NCI-H146 treated with DMSO at 0.1 percent for 48 hours (cell line): ENCODE measurements at regions not wholly inside any gene's neighbourhood (a gene's known extent, or its start where the extent isn't known, plus 50 kb on each side); places are given as distances from the start of the nearest gene placed in this dataset.

Source experiments
- DNase-seq: peaks from one replicate; lab custom pipeline; 2025; ENCODE audit not compliant: unreplicated experiment; lab: John Stamatoyannopoulos, UW

DNA sequence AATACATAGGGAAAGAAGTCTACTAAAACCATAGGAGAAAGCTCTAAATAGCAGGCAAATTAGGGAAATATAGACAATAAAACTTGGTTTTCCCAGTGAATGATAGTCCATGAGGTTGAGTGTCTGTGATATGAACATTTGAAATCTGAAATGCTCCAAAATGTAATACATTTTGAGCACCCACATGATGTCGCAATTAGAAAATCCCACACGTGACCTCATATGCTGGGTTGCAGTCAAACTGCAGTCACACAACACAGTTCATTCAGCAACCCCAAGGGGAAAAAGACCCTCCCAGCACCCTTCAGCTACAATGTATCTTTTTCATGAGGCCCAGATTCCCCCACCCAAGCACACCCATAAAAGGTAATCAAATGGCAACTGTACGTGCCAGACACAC, 155.6 kb downstream of the BTC start:
- no peak for DNase-seq

GRCh38 chr4:74640111-74640903, 154.0 kb downstream of the BTC start:
- DNase-seq = no peak

DNA sequence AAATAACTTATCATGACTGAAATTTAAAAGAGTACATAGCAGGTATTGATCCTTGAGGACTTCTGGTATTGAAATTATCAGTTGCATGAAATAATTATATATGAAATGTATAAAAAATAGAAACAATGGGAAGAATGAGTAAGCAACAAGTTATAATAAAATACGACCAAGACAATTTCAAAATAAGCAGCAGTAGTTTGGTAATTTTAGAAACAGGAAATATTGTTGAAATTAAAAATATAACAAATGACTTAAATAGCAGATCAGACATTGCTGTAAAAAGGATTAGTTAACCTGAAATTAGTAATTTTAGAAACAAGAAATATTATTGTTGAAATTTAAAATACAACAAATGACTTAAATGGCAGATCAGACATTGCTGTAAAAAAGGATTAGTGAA, 152.3 kb downstream of the BTC start:
- no peak for DNase-seq

- no peak for DNase-seq
Measured at GRCh38 chr4:74649193-74649592, 145.1 kb downstream of the BTC start.

DNA sequence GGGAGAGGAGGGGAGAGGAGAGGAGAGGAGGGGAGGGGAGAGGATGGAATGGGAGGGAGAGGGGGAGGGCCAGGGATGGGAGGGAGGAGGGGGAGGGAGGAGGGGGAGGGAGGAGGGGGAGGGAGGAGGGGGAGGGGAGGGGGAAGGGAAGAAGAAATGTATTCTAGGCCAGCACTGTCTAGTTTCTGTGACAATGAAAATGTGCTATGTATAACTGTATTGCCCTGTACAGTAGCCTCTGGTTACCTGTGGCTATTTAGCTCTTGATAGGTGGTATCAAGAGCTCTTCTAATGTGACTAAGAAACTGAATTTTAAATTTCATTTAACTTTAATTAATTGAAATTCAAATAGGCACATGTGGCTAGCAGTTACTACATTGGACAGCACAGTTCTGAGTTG, 143.1 kb downstream of the BTC start:
- no peak for DNase-seq

DNA sequence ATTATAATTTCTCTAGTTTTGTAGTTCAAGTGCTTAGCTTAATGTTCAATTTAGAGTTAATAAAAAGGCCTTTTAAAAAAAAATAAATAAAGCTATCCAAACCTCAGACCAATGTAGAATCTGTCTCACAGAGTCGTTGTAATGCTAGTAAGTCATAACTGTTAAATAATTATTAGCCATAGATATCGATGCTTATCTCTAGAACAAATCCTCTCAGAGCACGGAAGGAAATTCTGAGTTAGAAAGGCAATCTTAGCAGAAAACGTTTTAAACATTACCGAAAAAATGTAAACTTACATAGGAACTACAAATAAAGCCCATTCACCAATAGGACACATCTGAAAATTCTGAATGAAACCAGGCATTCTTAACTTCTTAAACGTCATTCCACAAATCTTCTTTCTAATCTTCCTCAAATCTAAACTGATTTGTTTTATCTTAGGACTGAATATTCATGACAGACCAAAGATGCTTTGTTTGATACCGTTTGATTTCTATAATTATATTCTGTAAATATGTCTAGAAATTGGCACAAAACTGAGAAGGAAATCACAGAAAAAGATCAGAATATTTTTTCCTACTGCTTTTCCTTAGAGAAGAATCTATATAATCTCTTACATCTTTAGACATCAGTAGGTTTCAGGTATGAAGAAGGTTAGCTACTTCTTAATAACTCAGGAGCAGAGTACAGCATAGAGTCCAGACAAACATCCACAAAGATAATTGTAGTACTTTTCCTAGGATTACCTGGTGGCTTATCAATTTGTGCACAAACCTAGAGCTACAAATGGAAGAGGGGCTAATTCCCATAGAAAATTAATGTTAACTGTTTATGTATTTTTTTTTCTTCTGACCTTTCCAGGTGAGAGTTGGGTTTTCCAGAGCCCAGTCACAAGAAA, 140.7 kb downstream of the BTC start:
- DNase-seq = no peak

DNA sequence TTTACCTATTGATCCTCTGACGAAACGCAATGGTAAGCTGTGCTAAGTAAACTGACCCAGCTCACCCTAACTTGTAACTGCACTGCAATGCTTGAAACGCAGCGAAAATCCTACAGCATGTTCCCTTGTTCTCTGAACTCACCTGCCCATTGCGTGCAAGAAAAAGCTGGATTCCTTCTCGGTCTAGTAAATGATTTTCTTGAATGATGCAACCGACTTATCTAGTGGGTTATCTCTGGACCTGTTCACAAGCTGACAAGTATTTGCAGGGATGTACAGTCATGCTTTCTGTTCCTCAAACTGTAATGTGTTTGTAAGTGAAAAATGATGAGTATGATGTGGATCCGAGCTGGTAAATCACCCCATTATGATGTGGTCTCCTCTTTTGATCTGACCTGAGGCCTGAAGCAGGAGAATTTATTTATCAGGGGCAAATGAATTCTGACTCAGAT, 140.1 kb downstream of the BTC start:
- DNase-seq = no peak

GRCh38 chr4:74656596-74656995, 137.7 kb downstream of the BTC start:
- no peak for DNase-seq

GRCh38 chr4:74658116-74658515, 136.2 kb downstream of the BTC start:
- no peak for DNase-seq

GRCh38 chr4:74659576-74660411, 134.5 kb downstream of the BTC start:
- no peak for DNase-seq

DNA sequence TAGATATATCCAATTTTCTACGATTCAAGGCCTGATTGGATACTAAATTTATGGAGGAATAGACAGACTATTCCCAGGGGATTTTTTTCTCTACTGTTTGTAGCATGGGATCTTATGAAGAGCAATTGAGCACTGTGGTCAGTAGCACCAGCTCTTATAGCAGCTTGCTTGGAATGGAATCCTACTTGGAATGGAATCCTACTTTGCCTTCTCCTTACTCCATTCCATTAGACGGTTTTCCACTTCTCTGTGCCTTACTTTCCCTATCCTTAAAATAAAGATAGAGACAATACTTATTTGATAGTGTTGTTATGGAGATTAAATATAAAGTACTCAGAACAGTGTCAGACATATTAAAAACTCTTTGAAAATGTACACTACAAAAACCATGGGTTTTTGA, 133.5 kb downstream of the BTC start:
- DNase-seq = no peak

DNA sequence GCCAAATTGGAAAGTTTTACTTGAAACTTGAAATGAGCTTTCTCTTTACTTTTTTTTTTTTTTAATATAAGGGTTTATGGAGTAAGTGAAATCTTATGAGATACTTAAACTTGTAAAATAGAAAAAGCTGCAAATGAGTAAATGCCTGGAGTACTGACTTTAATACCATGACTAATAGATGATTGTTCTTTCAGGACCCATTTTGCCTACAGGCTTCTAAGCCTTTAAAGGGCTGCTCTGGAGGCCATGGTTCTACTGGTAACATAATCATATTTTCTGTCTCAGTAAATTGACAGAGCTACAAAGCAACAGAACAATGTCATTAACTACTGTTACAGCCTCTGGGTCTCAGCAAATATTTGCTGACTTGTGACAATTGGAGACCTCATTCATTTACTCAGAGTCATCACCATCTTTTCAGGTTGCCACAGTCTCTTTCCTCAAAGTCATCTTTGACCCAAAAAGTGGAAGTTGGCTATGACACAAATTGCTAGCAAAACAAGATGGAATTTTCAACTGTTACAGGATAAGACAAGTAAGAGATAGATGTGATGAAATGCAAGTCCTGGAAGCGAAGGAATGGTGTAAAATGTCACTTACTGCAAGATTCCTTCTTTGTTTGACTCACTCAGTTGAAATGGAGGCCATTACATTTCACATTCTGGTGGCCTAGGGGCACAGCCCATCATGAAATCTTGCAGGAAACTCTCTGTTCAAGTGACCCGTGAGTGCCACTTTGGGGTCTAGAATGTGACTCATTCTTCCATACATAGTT, 132.7 kb downstream of the BTC start:
- no peak for DNase-seq

DNA sequence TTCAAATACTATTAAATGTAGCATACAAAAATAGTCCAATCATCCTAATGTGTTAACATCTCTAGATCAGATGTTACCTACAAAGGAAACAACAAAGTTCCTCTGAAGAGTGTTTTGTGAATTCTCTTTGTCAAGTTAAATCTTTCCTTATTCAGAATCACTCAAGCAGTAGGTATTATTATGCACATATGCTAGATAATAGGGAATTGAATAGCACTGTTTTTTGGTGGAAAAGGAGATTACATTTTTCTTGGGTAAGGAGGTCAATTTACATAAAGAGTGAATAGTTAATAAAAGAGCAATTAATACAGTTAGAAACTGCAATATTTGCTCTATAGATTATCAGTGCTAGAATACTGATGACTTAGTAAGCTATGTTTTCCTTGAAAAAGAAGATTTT, 130.7 kb downstream of the BTC start:
- DNase-seq = no peak

DNA sequence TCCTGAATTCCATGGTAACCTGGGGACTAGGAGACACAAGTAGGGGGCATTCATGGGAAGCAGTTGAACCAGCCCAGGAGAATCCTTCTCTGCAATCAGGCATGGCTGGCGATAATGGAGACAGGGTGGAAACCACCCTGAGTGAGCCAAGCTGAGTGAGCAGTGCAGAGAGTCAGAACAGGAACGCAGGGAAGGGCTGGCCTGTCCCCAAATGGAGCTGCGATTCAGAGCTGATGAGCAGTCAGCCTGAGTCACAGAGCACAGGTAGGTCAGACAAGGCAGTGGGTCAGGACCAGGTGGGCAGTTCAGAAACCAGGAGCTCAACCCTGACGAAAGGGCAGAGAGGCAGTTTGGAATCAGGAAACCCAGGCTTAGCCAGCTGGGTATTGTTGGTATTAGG, 129.0 kb downstream of the BTC start:
- DNase-seq = no peak

DNA sequence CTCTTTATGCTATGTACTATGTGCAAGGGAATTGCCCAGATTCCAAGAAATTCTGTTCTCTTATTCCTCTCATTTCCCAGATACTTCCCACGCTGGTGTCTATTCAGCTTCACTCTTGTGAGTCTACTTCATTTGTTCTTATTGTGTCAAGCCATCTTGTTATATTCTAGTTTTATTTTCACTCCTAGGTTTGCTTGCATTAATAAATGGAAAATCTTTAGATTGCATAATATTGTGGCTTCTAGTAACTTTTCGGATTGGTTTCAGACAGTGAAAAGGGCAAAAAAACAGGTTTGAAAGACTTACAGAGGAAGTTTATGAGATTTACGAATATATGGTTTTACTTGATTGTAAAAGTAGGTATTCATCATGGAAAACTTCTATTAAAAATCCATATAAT, 128.4 kb downstream of the BTC start:
- no peak for DNase-seq

GRCh38 chr4:74667438-74667837, 126.9 kb downstream of the BTC start:
- no peak for DNase-seq

DNA sequence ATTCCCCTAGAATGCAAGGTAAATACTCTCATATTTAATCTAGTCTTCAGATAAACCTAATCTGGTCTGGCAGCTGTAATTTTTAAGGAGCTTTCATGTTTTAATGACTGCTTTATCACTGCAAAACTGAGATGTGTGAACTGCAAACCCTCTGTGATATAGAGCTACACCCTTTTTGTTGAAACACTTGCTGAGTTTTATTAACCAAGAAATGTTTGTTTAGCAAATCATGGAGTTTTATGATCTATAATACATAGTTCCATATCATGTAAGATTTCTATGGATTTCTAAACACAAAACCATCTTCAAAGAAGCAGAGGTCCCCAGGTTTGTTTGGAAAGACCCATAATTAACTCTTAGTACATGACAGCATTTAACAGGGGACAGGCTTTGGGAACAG, 126.4 kb downstream of the BTC start:
- no peak for DNase-seq

- DNase-seq = no peak
Measured at GRCh38 chr4:74669702-74670101, 124.6 kb downstream of the BTC start.

- DNase-seq = no peak
Measured at GRCh38 chr4:74670583-74670982, 123.7 kb downstream of the BTC start.

DNA sequence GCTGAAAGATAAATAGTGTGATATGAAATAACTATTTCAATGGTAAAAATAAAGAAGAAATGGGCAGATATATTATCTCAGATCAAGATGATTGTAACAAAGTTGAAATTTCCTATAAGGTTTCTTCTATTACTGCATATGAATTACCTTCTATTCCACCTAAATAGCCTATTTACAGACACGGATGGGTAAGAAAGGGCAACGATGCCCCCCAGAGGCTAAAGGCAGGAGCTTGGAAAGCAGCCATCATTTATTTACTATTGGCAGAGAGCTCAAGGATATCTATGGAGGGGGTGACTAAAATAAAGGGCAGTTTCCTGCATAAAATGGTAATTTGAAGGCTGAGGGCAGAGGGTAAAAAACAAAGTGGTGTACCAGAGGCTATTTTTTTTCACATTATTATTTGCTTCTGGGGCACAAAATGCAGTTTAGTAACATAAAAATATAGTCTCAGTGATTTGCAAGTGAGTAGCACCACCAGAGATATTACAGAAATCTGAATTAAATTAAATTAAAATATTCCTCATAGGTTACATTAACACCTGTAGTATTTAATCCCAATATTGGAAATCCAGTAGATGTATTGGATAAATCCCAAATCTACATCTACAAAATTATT, 123.1 kb downstream of the BTC start:
- no peak for DNase-seq
